HG03097 (cell line): ENCODE measurements at regions not wholly inside any gene's neighbourhood (a gene's known extent, or its start where the extent isn't known, plus 50 kb on each side); places are given as distances from the start of the nearest gene placed in this dataset.
"Not testable (repeated sequence)": the region's sequence is repeated elsewhere in the genome, so short reads cannot be mapped to it uniquely, and the experiment has no call there.

Experiments used
- ATAC-seq: cut with Tn5 transposase; IDR thresholded peaks from one replicate; pipeline ENCODE4 v1.9.1; 2021; ENCODE audit not compliant: unreplicated experiment, low FRiP score

GRCh38 chr3:159258934-159259333 is 457.1 kb downstream of the MFSD1 start:
- no peak for ATAC-seq

GRCh38 chr3:159260049-159260662 is 458.3 kb downstream of the MFSD1 start:
- ATAC-seq, result no peak

DNA sequence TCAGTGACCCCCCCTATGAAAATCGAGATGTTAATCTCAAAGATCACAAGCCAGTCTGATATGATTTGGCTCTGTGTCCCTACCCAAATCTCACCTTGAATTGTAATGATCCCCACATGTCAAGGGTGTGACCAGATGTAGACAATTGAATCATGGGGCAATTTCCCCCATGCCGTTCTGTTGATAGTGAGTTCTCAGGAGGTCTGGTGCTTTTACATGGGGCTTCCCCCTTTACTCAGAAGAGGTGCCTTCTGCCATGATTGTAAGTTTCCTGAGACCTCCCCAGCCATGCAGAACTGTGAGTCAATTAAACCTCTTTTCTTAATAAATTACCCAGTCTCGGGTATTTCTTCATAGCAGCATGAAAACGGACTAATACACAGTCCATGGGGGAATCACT is 459.5 kb downstream of the MFSD1 start:
- not testable (repeated sequence) for ATAC-seq

DNA sequence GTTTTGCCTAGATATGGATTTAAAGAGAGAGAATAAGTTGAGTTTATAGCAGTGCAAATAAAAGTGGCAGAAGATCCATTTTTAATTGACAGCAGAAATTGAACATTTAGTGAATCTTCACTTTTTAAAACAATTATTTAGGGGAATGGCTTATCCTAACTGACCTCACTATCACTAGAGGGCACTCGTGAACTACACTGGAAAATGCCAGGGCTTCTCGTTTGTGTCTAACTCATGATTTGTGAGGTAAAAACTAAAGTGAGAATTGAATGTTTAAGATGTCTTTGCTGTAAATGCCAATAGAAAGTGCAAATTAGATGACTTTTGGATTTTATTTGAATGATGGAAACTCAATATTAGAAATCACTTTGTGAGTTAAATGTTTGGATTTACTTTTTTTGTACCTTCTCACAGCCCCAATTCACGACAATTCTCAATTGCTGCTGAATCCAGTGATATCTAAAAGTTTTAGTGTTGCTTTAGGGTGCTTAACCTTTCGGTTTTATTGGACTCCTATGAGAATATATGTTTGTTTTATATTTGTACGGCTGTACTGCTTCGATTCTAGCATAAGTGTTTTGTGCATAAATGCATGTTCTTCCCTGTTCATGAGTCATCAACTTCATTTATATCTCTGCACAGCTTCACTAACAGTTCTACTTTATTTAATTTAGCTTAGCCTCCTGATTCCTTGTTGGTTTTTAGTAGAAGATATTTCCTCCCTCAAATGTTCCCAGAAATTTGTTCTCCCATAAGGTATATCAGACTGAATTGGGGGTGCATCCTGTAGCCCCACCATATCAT is 462.1 kb downstream of the MFSD1 start:
- no peak for ATAC-seq

- no peak for ATAC-seq
Measured at GRCh38 chr3:159265705-159266104, 463.9 kb downstream of the MFSD1 start.

- ATAC-seq, result no peak
Measured at GRCh38 chr3:159266779-159267178, 464.9 kb downstream of the MFSD1 start.

- ATAC-seq, result no peak
Measured at GRCh38 chr3:159271799-159272512, 470.1 kb downstream of the MFSD1 start.

GRCh38 chr3:159273070-159273469 is 471.2 kb downstream of the MFSD1 start:
- ATAC-seq, result no peak

GRCh38 chr3:159273608-159274007 is 471.8 kb downstream of the MFSD1 start:
- ATAC-seq, result no peak

DNA sequence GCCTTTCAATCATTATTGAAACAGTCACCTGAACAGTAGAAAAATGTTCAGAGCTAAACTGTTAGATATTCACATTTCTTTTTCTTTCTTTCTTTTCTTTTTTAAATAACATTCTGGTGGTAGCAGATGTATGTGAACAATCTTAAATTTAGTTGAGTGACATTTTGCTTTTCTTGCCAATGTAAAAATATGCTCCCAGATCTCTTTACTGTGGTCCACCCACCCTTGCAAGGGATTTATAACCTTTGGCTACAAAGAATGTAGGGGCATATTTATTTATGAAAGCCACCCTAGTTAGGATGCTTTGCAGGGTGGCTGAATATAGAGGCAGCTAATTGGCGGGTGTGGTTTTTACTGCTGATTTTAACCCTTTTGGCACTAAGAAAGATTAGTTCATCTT is 473.9 kb downstream of the MFSD1 start:
- no peak for ATAC-seq

GRCh38 chr3:159277814-159278213 is 476.0 kb downstream of the MFSD1 start:
- no peak for ATAC-seq

DNA sequence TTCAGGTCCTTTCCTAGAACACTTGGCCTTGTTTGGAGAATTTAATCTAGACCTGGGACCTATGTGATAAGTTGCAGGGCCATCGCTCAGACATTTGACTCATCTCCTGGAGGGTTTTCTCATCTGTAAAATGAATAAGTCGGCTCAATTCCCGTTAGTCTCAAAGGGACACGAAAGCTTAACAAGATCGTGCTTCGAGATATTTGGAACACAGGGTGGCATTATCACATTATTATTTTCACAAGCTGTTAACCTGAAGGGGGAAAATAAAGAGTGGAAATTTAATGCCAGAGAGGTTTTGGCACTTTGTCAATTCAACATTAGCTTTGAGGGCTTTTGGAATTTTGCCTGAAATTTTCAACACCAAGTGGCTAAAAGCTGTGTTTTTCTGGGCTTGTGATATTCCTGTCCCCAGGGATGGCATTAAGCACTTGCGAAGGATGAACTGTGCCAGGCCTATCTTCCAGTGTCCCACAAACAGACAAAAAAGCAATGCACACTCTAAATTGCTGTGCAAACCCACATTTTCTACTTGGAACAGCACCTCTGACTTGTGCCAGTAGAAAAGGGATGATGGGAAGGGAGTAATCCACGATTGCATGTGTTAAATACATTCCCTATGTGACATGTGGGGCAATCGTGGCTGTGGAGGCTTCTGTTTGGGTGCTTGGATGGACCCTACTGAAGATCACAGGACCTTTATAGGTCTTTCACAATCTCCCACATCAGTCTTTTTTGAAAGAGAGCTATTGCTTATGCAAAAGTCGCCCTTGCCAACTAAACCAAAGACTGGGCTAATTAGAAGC is 478.7 kb downstream of the MFSD1 start:
- ATAC-seq, result no peak

- ATAC-seq, result no peak
Measured at GRCh38 chr3:159293493-159293892, 491.6 kb downstream of the MFSD1 start.

GRCh38 chr3:159301961-159302360 is 500.1 kb downstream of the MFSD1 start:
- ATAC-seq, result no peak

DNA sequence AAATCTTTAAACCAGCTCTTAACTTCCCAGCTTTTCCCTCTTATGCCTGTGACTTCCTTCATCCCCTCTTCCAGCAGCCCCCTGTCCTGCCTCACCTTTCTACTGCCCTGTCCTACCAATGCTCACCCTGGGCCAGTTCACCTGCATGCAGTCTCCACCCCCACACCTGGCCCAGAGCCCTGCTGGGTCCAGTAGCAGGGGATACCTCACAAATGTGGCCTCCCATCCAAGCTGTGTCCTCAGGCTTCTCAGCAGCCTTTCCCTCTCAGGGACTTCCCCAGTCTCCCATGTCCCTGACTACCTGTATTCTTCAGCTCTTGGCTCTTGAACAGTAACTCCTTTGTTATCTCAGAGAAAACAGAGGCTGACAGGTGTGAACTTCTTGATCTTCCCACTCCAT is 503.2 kb downstream of the MFSD1 start:
- ATAC-seq, result no peak

DNA sequence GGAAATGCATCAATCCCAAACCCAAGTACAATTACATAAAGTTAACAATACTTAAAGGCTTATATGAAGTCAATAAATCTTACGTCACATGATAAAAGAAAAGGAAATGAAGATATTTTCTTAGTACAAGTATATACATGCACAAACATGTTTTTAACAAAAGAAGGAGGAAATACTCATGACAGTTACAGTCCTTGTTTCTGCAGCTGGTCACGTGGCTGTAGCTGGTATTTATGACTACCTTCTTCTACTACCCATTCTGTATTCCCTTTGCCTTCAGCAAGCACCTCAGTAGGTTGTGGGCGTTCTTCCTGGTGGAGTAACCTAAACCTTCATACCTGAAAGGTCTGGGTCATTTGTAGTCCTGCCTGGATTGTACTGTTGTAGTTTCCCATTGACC is 514.9 kb downstream of the MFSD1 start:
- not testable (repeated sequence) for ATAC-seq

GRCh38 chr3:159319156-159319555 is 517.3 kb downstream of the MFSD1 start:
- ATAC-seq, result no peak

- ATAC-seq, result no peak
Measured at GRCh38 chr3:159322322-159322939, 520.6 kb downstream of the MFSD1 start.

DNA sequence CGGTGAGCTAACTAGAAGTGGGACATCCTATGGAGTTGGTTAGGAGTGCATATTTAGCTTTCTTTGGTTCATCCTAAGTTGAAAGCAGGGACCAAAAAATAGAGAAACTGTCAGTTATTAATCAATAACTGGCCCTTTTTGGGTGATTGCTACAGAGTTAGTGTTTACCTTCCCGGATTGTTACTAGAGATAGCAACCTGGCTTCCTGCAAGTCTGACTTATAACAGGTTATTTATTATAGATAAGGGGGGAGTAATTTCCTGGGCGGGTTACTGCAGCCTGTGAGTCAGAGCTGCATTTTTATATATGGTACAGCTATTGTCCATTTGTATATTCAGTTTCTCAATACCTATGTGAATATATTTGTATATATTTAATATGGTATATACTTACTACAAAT is 522.0 kb downstream of the MFSD1 start:
- no peak for ATAC-seq

- ATAC-seq, result no peak
Measured at GRCh38 chr3:159326998-159327397, 525.1 kb downstream of the MFSD1 start.
